H1 (cell line): ENCODE measurements at regions not wholly inside any gene's neighbourhood (a gene's known extent, or its start where the extent isn't known, plus 50 kb on each side); places are given as distances from the start of the nearest gene placed in this dataset.

ENCODE experiments used
- CTCF ChIA-PET: fragments of 300-600 bp; sonication (Branson Sonifier 250); formaldehyde crosslinking; loops from one replicate; lab custom pipeline; 2021; ENCODE audit not compliant: partially characterized antibody; lab: Charles Lee
- POLR2A ChIA-PET: fragments of 300-600 bp; sonication (Branson Sonifier 250); formaldehyde crosslinking; loops from one replicate; lab custom pipeline; 2021; ENCODE audit warnings: inconsistent platforms; ENCODE audit not compliant: partially characterized antibody; lab: Charles Lee
- DNase-seq, 2 experiments: peaks; one replicate each; pipeline versions ENCODE4 v3.0.0 to v3.0.0-alpha.2; 2010 to 2022; ENCODE audit warnings: low spot score in 2 of 2, low read depth in 1 of 2, mixed read lengths in 1 of 2
- FAIRE-seq: peaks from 2 replicates; lab custom pipeline; 2011; peaks lifted over from hg19 to GRCh38; lab: Jason Lieb, UNC
- H2AFZ ChIP-seq: 2 replicates; pipeline ENCODE4 v1.8.1; 2012; ENCODE audit warnings: low read length, inconsistent platforms
- H2AK5ac ChIP-seq: 2 replicates; pipeline ENCODE4 v1.6.1; 2013; ENCODE audit warnings: low read depth, low read length
- H2BK120ac ChIP-seq: replicated peaks from 2 replicates; pipeline ENCODE3; 2013; ENCODE audit warnings: low read depth, low read length, inconsistent platforms
- H2BK12ac ChIP-seq: 2 replicates; pipeline ENCODE4 v1.6.1; 2013; ENCODE audit warnings: low read depth, low read length
- H2BK15ac ChIP-seq: 2 replicates; pipeline ENCODE4 v1.6.1; 2013; ENCODE audit warnings: low read length
- H2BK20ac ChIP-seq: 2 replicates; pipeline ENCODE4 v1.6.1; 2013; ENCODE audit warnings: low read length
- H2BK5ac ChIP-seq: 2 replicates; pipeline ENCODE4 v1.6.1; 2013; ENCODE audit warnings: low read depth, low read length
- H3K14ac ChIP-seq: 2 replicates; pipeline ENCODE4 v1.6.1; 2013; ENCODE audit warnings: inconsistent platforms; ENCODE audit not compliant: insufficient read length
- H3K18ac ChIP-seq: 2 replicates; pipeline ENCODE4 v1.6.1; 2013; ENCODE audit warnings: low read length; ENCODE audit errors: extremely low read depth
- H3K23ac ChIP-seq: 2 replicates; pipeline ENCODE4 v1.6.1; 2013; ENCODE audit warnings: inconsistent platforms; ENCODE audit not compliant: insufficient read length
- H3K23me2 ChIP-seq: 2 replicates; pipeline ENCODE4 v1.6.1; 2013; ENCODE audit warnings: low read depth, low read length
- H3K27ac ChIP-seq: 2 replicates; pipeline ENCODE4 v1.6.1; 2011; ENCODE audit warnings: low read depth, low read length, inconsistent platforms
- H3K27me3 ChIP-seq, 4 experiments: replicated peaks in 1 of 4; 1 replicate in 1 of 4; 2 replicates in 3 of 4; pipeline versions ENCODE4 v1.6.1 to v1.8.1; 2011 to 2013; ENCODE audit warnings: low read length in 3 of 4, mild to moderate bottlenecking in 3 of 4, inconsistent platforms in 2 of 4, mixed read lengths in 2 of 4, moderate library complexity in 1 of 4; ENCODE audit not compliant: control insufficient read depth in 3 of 4, insufficient read depth in 3 of 4; ENCODE audit errors: extremely low read depth in 1 of 4
- H3K36me3 ChIP-seq, 4 experiments: 2 replicates each; pipeline versions ENCODE4 v1.6.1 to v1.8.1; 2011 to 2013; ENCODE audit warnings: mild to moderate bottlenecking in 4 of 4, low read length in 3 of 4, moderate library complexity in 2 of 4, control low read depth in 1 of 4, inconsistent platforms in 1 of 4; ENCODE audit not compliant: insufficient read depth in 4 of 4, control insufficient read depth in 2 of 4
- H3K4ac ChIP-seq: replicated peaks from 2 replicates; pipeline ENCODE3; 2013; ENCODE audit warnings: low read length, low read depth, mixed read lengths, inconsistent platforms; ENCODE audit not compliant: insufficient read length
- H3K4me1 ChIP-seq, 4 experiments: replicated peaks in 1 of 4; 1 replicate in 1 of 4; 2 replicates in 3 of 4; pipeline versions ENCODE4 v1.6.1 to v1.8.1; 2011 to 2013; ENCODE audit warnings: low read length in 3 of 4, inconsistent platforms in 2 of 4, mixed read lengths in 1 of 4; ENCODE audit not compliant: insufficient read depth in 4 of 4, control insufficient read depth in 3 of 4
- H3K4me2 ChIP-seq, 2 experiments: 2 replicates each; pipeline versions ENCODE4 v1.6.1 to v1.8.1; 2011 to 2013; ENCODE audit warnings: low read depth in 2 of 2, low read length in 2 of 2, control low read depth in 1 of 2, inconsistent platforms in 1 of 2, mild to moderate bottlenecking in 1 of 2; ENCODE audit not compliant: insufficient read depth in 1 of 2
- H3K4me3 ChIP-seq, 4 experiments: fragments of 200-600, 300-600 bp in 1 of 4; sonication (generic), shearing (Covaris generic), sonication (Bioruptor Twin) in 1 of 4; 2 replicates each; pipeline versions ENCODE4 v1.5.1 to v1.8.1; 2011 to 2016; ENCODE audit warnings: low read length in 4 of 4, low read depth in 3 of 4, control low read depth in 2 of 4, inconsistent platforms in 2 of 4, mild to moderate bottlenecking in 2 of 4, mixed read lengths in 1 of 4, moderate library complexity in 1 of 4; ENCODE audit not compliant: insufficient read depth in 2 of 4; ENCODE audit errors: extremely low read depth in 1 of 4
- H3K56ac ChIP-seq: replicated peaks from 2 replicates; pipeline ENCODE3; 2013; ENCODE audit warnings: low read depth, mild to moderate bottlenecking, mixed read lengths, low read length, inconsistent platforms; ENCODE audit not compliant: insufficient read length
- H3K79me1 ChIP-seq: 2 replicates; pipeline ENCODE4 v1.6.1; 2013; ENCODE audit warnings: low read depth, low read length, control low read depth
- H3K79me2 ChIP-seq, 2 experiments: 2 replicates each; pipeline versions ENCODE4 v1.6.1 to v1.8.1; 2012 to 2013; ENCODE audit warnings: low read length in 2 of 2, mild to moderate bottlenecking in 2 of 2, inconsistent platforms in 1 of 2; ENCODE audit not compliant: insufficient read depth in 2 of 2, control insufficient read depth in 1 of 2
- H3K9ac ChIP-seq, 4 experiments: replicated peaks in 1 of 4; 1 replicate in 1 of 4; 2 replicates in 3 of 4; pipeline versions ENCODE4 v1.6.1 to v1.8.1; 2011 to 2013; ENCODE audit warnings: low read depth in 3 of 4, low read length in 3 of 4, control low read depth in 2 of 4, mild to moderate bottlenecking in 2 of 4, moderate library complexity in 2 of 4, inconsistent platforms in 1 of 4; ENCODE audit errors: extremely low read depth in 1 of 4
- H3K9me3 ChIP-seq, 2 experiments: 2 replicates each; pipeline versions ENCODE4 v1.6.1 to v1.8.1; 2012 to 2013; ENCODE audit warnings: mild to moderate bottlenecking in 2 of 2, moderate library complexity in 2 of 2, control low read depth in 1 of 2, inconsistent platforms in 1 of 2, low read depth in 1 of 2, low read length in 1 of 2, mixed read lengths in 1 of 2; ENCODE audit not compliant: insufficient read depth in 2 of 2
- H4K20me1 ChIP-seq, 2 experiments: replicated peaks in 1 of 2; 2 replicates each; pipeline versions ENCODE3 to v1.8.1; 2011 to 2013; ENCODE audit warnings: inconsistent platforms in 2 of 2, low read length in 2 of 2, mild to moderate bottlenecking in 1 of 2; ENCODE audit not compliant: insufficient read depth in 2 of 2, control insufficient read depth in 1 of 2
- H4K5ac ChIP-seq: 2 replicates; pipeline ENCODE4 v1.6.1; 2013; ENCODE audit warnings: low read length, low read depth, mixed read lengths, inconsistent platforms; ENCODE audit not compliant: insufficient read length
- H4K8ac ChIP-seq: 2 replicates; pipeline ENCODE4 v1.8.0; 2013; ENCODE audit warnings: mild to moderate bottlenecking, moderate library complexity, low read length, inconsistent platforms; ENCODE audit not compliant: insufficient read depth; ENCODE audit errors: extremely low read depth
- H4K91ac ChIP-seq: replicated peaks from 2 replicates; pipeline ENCODE3; 2013; ENCODE audit warnings: low read length, mixed read lengths, inconsistent platforms; ENCODE audit not compliant: insufficient read length
- ASH2L ChIP-seq: fragments of 200-600, 300-600 bp; sonication (generic); IDR thresholded peaks from one replicate; pipeline ENCODE4 v1.7.1; 2017; ENCODE audit warnings: low read length
- ATF2 ChIP-seq: IDR thresholded peaks from 2 replicates; pipeline ENCODE4 v1.6.1; 2012; ENCODE audit warnings: low read length, inconsistent platforms
- CHD1 ChIP-seq: IDR thresholded peaks from 2 replicates; pipeline ENCODE4 v1.6.1; 2012; ENCODE audit warnings: low read depth, low read length, improper control_type of control experiment
- CHD2 ChIP-seq: IDR thresholded peaks from 2 replicates; pipeline ENCODE4 v1.6.1; 2012; ENCODE audit warnings: low read length, improper control_type of control experiment
- CTBP2 ChIP-seq: IDR thresholded peaks from 2 replicates; pipeline ENCODE4 v1.7.0; 2011; ENCODE audit warnings: borderline replicate concordance, mild to moderate bottlenecking, moderate library complexity, mixed read lengths, low read length; ENCODE audit not compliant: insufficient read depth, insufficient read length
- EZH2 ChIP-seq: fragments of 200-600 bp; sonication (generic); IDR thresholded peaks from 2 replicates; pipeline ENCODE4 v1.7.1; 2012; ENCODE audit warnings: low read depth, mild to moderate bottlenecking, moderate library complexity, low read length, inconsistent platforms; ENCODE audit not compliant: severe bottlenecking
- JUND ChIP-seq: IDR thresholded peaks from 2 replicates; pipeline ENCODE4 v1.6.1; 2011; ENCODE audit warnings: mild to moderate bottlenecking, improper control_type of control experiment, low read length
- RFX5 ChIP-seq: IDR thresholded peaks from 2 replicates; pipeline ENCODE4 v1.6.1; 2011; ENCODE audit warnings: low read depth, low read length, improper control_type of control experiment, borderline replicate concordance
- RNF2 ChIP-seq: fragments of 200-900, 300-1000 bp; sonication (generic); IDR thresholded peaks from 2 replicates; pipeline ENCODE4 v1.7.1; 2016; ENCODE audit warnings: borderline replicate concordance, low read depth, mild to moderate bottlenecking, antibody characterized with exemption, low read length; ENCODE audit not compliant: poor library complexity, severe bottlenecking; ENCODE audit errors: missing control alignments
- SP1 ChIP-seq: IDR thresholded peaks from 2 replicates; pipeline ENCODE4 v1.6.1; 2011; ENCODE audit warnings: low read depth, low read length
- SP2 ChIP-seq: IDR thresholded peaks from 2 replicates; pipeline ENCODE4 v1.6.1; 2012; ENCODE audit warnings: mild to moderate bottlenecking, low read length, inconsistent platforms
- SRF ChIP-seq: IDR thresholded peaks from 2 replicates; pipeline ENCODE4 v1.6.1; 2011; ENCODE audit warnings: mild to moderate bottlenecking, low read depth, low read length, moderate library complexity
- TEAD4 ChIP-seq: IDR thresholded peaks from 2 replicates; pipeline ENCODE4 v1.6.1; 2012; ENCODE audit warnings: low read depth, low read length, inconsistent platforms, mixed read lengths
- YY1 ChIP-seq: IDR thresholded peaks from 2 replicates; pipeline ENCODE4 v1.6.1; 2011; ENCODE audit warnings: low read depth, mild to moderate bottlenecking, low read length
- WGBS, 2 experiments: shearing (Covaris generic) in 1 of 2; methylation state at CpG; one replicate each; pipeline versions ENCODE4 v1.1.6 to v1.1.7; 2013 to 2015; ENCODE audit warnings: low lambda C conversion rate in 2 of 2, mixed read lengths in 2 of 2, inconsistent platforms in 1 of 2, low coverage in 1 of 2, missing lambda C conversion rate in 1 of 2; ENCODE audit not compliant: insufficient replicate concordance in 2 of 2, insufficient coverage in 1 of 2, insufficient read length in 1 of 2; ENCODE audit errors: extremely low coverage in 1 of 2, missing lambda C conversion rate in 1 of 2; 5-methylcytosine and 5-hydroxymethylcytosine counted together

DNA sequence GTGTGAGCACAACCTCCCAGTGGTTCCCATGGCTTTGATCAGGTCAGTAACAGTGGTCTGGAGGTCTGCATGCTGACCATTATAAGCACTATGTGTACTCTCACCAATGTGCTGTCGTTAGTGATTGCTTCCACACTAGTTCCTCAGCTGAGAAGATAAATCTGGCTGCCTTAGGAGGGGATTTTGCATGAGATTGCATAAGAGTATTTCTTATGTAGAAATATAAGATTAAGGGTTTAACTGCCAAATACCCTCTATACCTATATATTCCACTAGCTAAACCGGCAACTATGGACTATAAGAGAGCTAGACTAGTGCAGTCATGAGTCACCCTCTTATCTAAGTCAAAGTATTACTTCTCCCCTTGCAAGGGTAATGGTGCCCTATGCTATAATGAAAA is 580.2 kb downstream of the CDH11 start:
- H3K56ac ChIP-seq = no peak overlapping the region
- POLR2A ChIA-PET = no interaction called here
- H3K9me3 ChIP-seq = no peaks in the 10 kb centered on the region
- H4K5ac ChIP-seq = no peak overlapping the region
- H3K27ac ChIP-seq = no peak overlapping the region
- no peak overlapping the region for H2BK15ac ChIP-seq
- no peak overlapping the region for H3K23ac ChIP-seq
- no peaks in the 10 kb centered on the region for H3K4me1 ChIP-seq
- no peaks in the 10 kb centered on the region for H3K79me1 ChIP-seq
- H3K23me2 ChIP-seq = peaks cover 2% of the 10 kb centered on the region; the same call in 1 of the 2 replicates
- no peak overlapping the region for H3K4ac ChIP-seq
- H3K18ac ChIP-seq = no peak overlapping the region
- no peak overlapping the region for H2AK5ac ChIP-seq
- no peak overlapping the region for H2BK120ac ChIP-seq
- no peaks in the 10 kb centered on the region for H3K27me3 ChIP-seq
- no peak overlapping the region for H3K14ac ChIP-seq
- H3K9ac ChIP-seq = no peak overlapping the region
- no peak overlapping the region; the same call in 1 of the 2 replicates for H2BK5ac ChIP-seq
- H4K91ac ChIP-seq = no peak overlapping the region
- H3K4me2 ChIP-seq = no peak overlapping the region
- H4K20me1 ChIP-seq = no peaks in the 10 kb centered on the region
- CTCF ChIA-PET = interaction anchor here (0.6 kb wide), 1 partner anchor 1141 kb away, joined by 5 read pairs; no protein-coding TSS in a partner anchor
- no peaks in the 10 kb centered on the region for H3K79me2 ChIP-seq
- WGBS, 2 experiments = 93% methylated on average over 2 of the region's 2 CpGs; no CpG with 5 or more reads in 1 of the 2 experiments
- FAIRE-seq (no peak), DNase-seq (no peak)
- no peak overlapping the region for H3K4me3 ChIP-seq
- H3K36me3 ChIP-seq = no peaks in the 10 kb centered on the region
- no peak overlapping the region for H2BK12ac ChIP-seq
- H4K8ac ChIP-seq = no peak overlapping the region
- no peak overlapping the region for H2BK20ac ChIP-seq
- H2AFZ ChIP-seq = no peak overlapping the region
- no peak for TF ChIP-seq RNF2
- no peak for TF ChIP-seq SP2
- no peak for TF ChIP-seq ATF2
- TF ChIP-seq CTBP2 = no peak
- no peak for TF ChIP-seq YY1
- TF ChIP-seq CHD1 = no peak
- TF ChIP-seq SP1 = no peak
- TF ChIP-seq RFX5 = no peak
- TF ChIP-seq TEAD4 = no peak
- no peak for TF ChIP-seq JUND
- no peak for TF ChIP-seq SRF
- TF ChIP-seq EZH2 = no peak
- no peak for TF ChIP-seq CHD2
- TF ChIP-seq ASH2L = no peak
